ENCODE measurements at regions not wholly inside any gene's neighbourhood (a gene's known extent, or its start where the extent isn't known, plus 50 kb on each side); places are given as distances from the start of the nearest gene placed in this dataset.

GRCh38 chr9:87112656-87113055 is 165.3 kb upstream of the GAS1 start:
- TF ChIP-seq POLR2AphosphoS5 (IDR thresholded peaks at IDR 0.05; ENCODE audit: low read depth, low read length) (no peak), EGR1 (IDR thresholded peaks at IDR 0.05; ENCODE audit: low read depth) (no peak), JUND (IDR thresholded peaks at IDR 0.05) (no peak), POLR2A (IDR thresholded peaks at IDR 0.05; ENCODE audit: borderline replicate concordance, extremely low read depth, insufficient read depth, insufficient read length) (no peak)

Measured in HCT116 (cell line).